ENCODE measurements at regions not wholly inside any gene's neighbourhood (a gene's known extent, or its start where the extent isn't known, plus 50 kb on each side); places are given as distances from the start of the nearest gene placed in this dataset.

GRCh38 chr6:169315830-169316614, 62.4 kb upstream of the THBS2 start:
- WGBS, 2 donors: 91 to 96% methylated on average over 12 of the region's 12 CpGs
- no peaks in the 10 kb centered on the region for H3K27me3 ChIP-seq (ENCODE audit: control insufficient read depth in 3 of 3, insufficient read depth in 3 of 3, low read length in 2 of 3)
- H3K36me3 ChIP-seq (ENCODE audit: control insufficient read depth in 4 of 4, insufficient read depth in 4 of 4, low read length in 4 of 4): no peaks in the 10 kb centered on the region
- ATAC-seq (ENCODE audit: insufficient read depth, low FRiP score) (no peak), DNase-seq (no peak)
- no peak for TF ChIP-seq CTCF (IDR thresholded peaks at IDR 0.05; ENCODE audit: control extremely low read depth, extremely low read depth)
- no peak overlapping the region for H3K9ac ChIP-seq (ENCODE audit: insufficient read depth in 1 of 2, low read length in 2 of 2)
- H3K4me3 ChIP-seq: no peak overlapping the region
- no peak overlapping the region for H3K27ac ChIP-seq (ENCODE audit: low read depth in 1 of 2, low read length in 1 of 2)
- H3K4me1 ChIP-seq (ENCODE audit: control insufficient read depth in 5 of 5, insufficient read depth in 5 of 5, low read length in 5 of 5): peaks cover 0 to 2% (median 0%) of the 10 kb centered on the region in 5 donors
- no peaks in the 10 kb centered on the region for H3K9me3 ChIP-seq (ENCODE audit: control insufficient read depth in 4 of 4, insufficient read depth in 3 of 4, low read length in 3 of 4)

- Histone ChIP-seq H3K27me3 (ENCODE audit: control insufficient read depth in 3 of 3, insufficient read depth in 3 of 3, low read length in 2 of 3) (no peaks in the 10 kb centered on the region), H3K9me3 (ENCODE audit: control insufficient read depth in 4 of 4, insufficient read depth in 3 of 4, low read length in 3 of 4) (no peaks in the 10 kb centered on the region), H3K9ac (ENCODE audit: insufficient read depth in 1 of 2, low read length in 2 of 2) (no peak overlapping the region), H3K36me3 (ENCODE audit: control insufficient read depth in 4 of 4, insufficient read depth in 4 of 4, low read length in 4 of 4) (no peaks in the 10 kb centered on the region), H3K4me3 (no peak overlapping the region), H3K27ac (ENCODE audit: low read depth in 1 of 2, low read length in 1 of 2) (no peak overlapping the region), H3K4me1 (ENCODE audit: control insufficient read depth in 5 of 5, insufficient read depth in 5 of 5, low read length in 5 of 5) (peaks cover 0 to 2% (median 0%) of the 10 kb centered on the region in 5 donors)
- no peak for TF ChIP-seq CTCF (IDR thresholded peaks at IDR 0.05; ENCODE audit: control extremely low read depth, extremely low read depth)
- DNase-seq: no peak
- WGBS, 2 donors: 91 to 95% methylated on average over 22 of the region's 22 CpGs
- ATAC-seq (ENCODE audit: insufficient read depth, low FRiP score): no peak
Measured at GRCh38 chr6:169313347-169314010, 59.8 kb upstream of the THBS2 start.

GRCh38 chr6:169312658-169313346, 59.2 kb upstream of the THBS2 start:
- no peaks in the 10 kb centered on the region for H3K27me3 ChIP-seq (ENCODE audit: control insufficient read depth in 3 of 3, insufficient read depth in 3 of 3, low read length in 2 of 3)
- H3K9me3 ChIP-seq (ENCODE audit: control insufficient read depth in 4 of 4, insufficient read depth in 3 of 4, low read length in 3 of 4): no peaks in the 10 kb centered on the region
- no peak for ATAC-seq (ENCODE audit: insufficient read depth, low FRiP score)
- H3K36me3 ChIP-seq (ENCODE audit: control insufficient read depth in 4 of 4, insufficient read depth in 4 of 4, low read length in 4 of 4): no peaks in the 10 kb centered on the region
- H3K4me1 ChIP-seq (ENCODE audit: control insufficient read depth in 5 of 5, insufficient read depth in 5 of 5, low read length in 5 of 5): peaks cover 0 to 2% (median 0%) of the 10 kb centered on the region in 5 donors
- H3K27ac ChIP-seq (ENCODE audit: low read depth in 1 of 2, low read length in 1 of 2): no peak overlapping the region
- H3K9ac ChIP-seq (ENCODE audit: insufficient read depth in 1 of 2, low read length in 2 of 2): no peak overlapping the region
- no peak for DNase-seq
- no peak overlapping the region for H3K4me3 ChIP-seq
- no peak for TF ChIP-seq CTCF (IDR thresholded peaks at IDR 0.05; ENCODE audit: control extremely low read depth, extremely low read depth)
- WGBS, 2 donors: 77 to 83% methylated on average over 14 of the region's 14 CpGs
